ENCODE measurements at regions not wholly inside any gene's neighbourhood (a gene's known extent, or its start where the extent isn't known, plus 50 kb on each side); places are given as distances from the start of the nearest gene placed in this dataset.

GRCh38 chr7:33764752-33765451, 140.4 kb upstream of the BMPER start:
- no peak for ATAC-seq
- Mint-ChIP-seq H3K4me1 (peaks cover under 1 to 1% of the 10 kb centered on the region in 2 donors), H3K9me3 (no peaks in the 10 kb centered on the region), H3K27me3 (ENCODE audit: low read depth in 2 of 2) (no peaks in the 10 kb centered on the region), H3K4me3 (no peak overlapping the region), H3K27ac (no peak overlapping the region), H3K36me3 (no peaks in the 10 kb centered on the region)
- 98% methylated on average over 5 of the region's 7 CpGs for WGBS (ENCODE audit: insufficient coverage)
- no peak overlapping the region for H3K4me3 ChIP-seq (ENCODE audit: low read length)
- H3K27me3 ChIP-seq (ENCODE audit: control insufficient read depth, insufficient read depth, low read length), result no peaks in the 10 kb centered on the region
- intact Hi-C loops (cut with micrococcal nuclease), result loop anchor here (10.0 kb wide), 1 partner anchor 130 kb away; no protein-coding TSS in a partner anchor
- H3K4me1 ChIP-seq (ENCODE audit: control insufficient read depth, insufficient read depth, low read length), result no peaks in the 10 kb centered on the region
- H3K27ac ChIP-seq (ENCODE audit: low read length), result no peak overlapping the region
- no peak for DNase-seq
- H3K36me3 ChIP-seq (ENCODE audit: control insufficient read depth, insufficient read depth, low read length), result no peaks in the 10 kb centered on the region
- no peaks in the 10 kb centered on the region for H3K9me3 ChIP-seq (ENCODE audit: control insufficient read depth, insufficient read depth, low read length)
- no peak for TF ChIP-seq CTCF (IDR thresholded peaks at IDR 0.05)

GRCh38 chr7:33766405-33766804, 138.9 kb upstream of the BMPER start:
- Histone ChIP-seq H3K4me1 (ENCODE audit: control insufficient read depth, insufficient read depth, low read length) (no peaks in the 10 kb centered on the region), H3K27ac (ENCODE audit: low read length) (no peak overlapping the region), H3K36me3 (ENCODE audit: control insufficient read depth, insufficient read depth, low read length) (no peaks in the 10 kb centered on the region), H3K4me3 (ENCODE audit: low read length) (no peak overlapping the region), H3K9me3 (ENCODE audit: control insufficient read depth, insufficient read depth, low read length) (no peaks in the 10 kb centered on the region), H3K27me3 (ENCODE audit: control insufficient read depth, insufficient read depth, low read length) (no peaks in the 10 kb centered on the region)
- Mint-ChIP-seq H3K27ac (no peak overlapping the region), H3K4me1 (no peaks in the 10 kb centered on the region), H3K4me3 (no peak overlapping the region), H3K9me3 (no peaks in the 10 kb centered on the region), H3K36me3 (no peaks in the 10 kb centered on the region), H3K27me3 (ENCODE audit: low read depth in 2 of 2) (no peaks in the 10 kb centered on the region)
- intact Hi-C loops (cut with micrococcal nuclease), result loop anchor here (10.0 kb wide), 1 partner anchor 128 kb away; no protein-coding TSS in a partner anchor
- WGBS (ENCODE audit: insufficient coverage), result no CpG with 5 or more reads among the region's 1 CpG
- DNase-seq (no peak), ATAC-seq (no peak)
- TF ChIP-seq CTCF (IDR thresholded peaks at IDR 0.05), result no peak

GRCh38 chr7:33769930-33770329, 135.4 kb upstream of the BMPER start:
- no peak overlapping the region for H3K27ac Mint-ChIP-seq
- no peak for TF ChIP-seq CTCF (IDR thresholded peaks at IDR 0.05)
- intact Hi-C loops (cut with micrococcal nuclease), result loop anchor here (10.0 kb wide), 1 partner anchor 125 kb away; no protein-coding TSS in a partner anchor
- Histone ChIP-seq H3K9me3 (ENCODE audit: control insufficient read depth, insufficient read depth, low read length) (no peaks in the 10 kb centered on the region), H3K4me1 (ENCODE audit: control insufficient read depth, insufficient read depth, low read length) (no peaks in the 10 kb centered on the region), H3K27me3 (ENCODE audit: control insufficient read depth, insufficient read depth, low read length) (no peaks in the 10 kb centered on the region), H3K4me3 (ENCODE audit: low read length) (no peak overlapping the region), H3K27ac (ENCODE audit: low read length) (no peak overlapping the region), H3K36me3 (ENCODE audit: control insufficient read depth, insufficient read depth, low read length) (no peaks in the 10 kb centered on the region)
- H3K4me3 Mint-ChIP-seq, result no peak overlapping the region
- no peaks in the 10 kb centered on the region for H3K27me3 Mint-ChIP-seq (ENCODE audit: low read depth in 2 of 2)
- DNase-seq, result no peak
- no peak for ATAC-seq
- 100% methylated on average over 1 of the region's 1 CpG for WGBS (ENCODE audit: insufficient coverage)
- no peaks in the 10 kb centered on the region for H3K4me1 Mint-ChIP-seq
- H3K9me3 Mint-ChIP-seq, result no peaks in the 10 kb centered on the region
- no peaks in the 10 kb centered on the region for H3K36me3 Mint-ChIP-seq

- no peaks in the 10 kb centered on the region for H3K36me3 Mint-ChIP-seq
- Histone ChIP-seq H3K36me3 (ENCODE audit: control insufficient read depth, insufficient read depth, low read length) (no peaks in the 10 kb centered on the region), H3K4me3 (ENCODE audit: low read length) (no peak overlapping the region), H3K27ac (ENCODE audit: low read length) (no peak overlapping the region), H3K27me3 (ENCODE audit: control insufficient read depth, insufficient read depth, low read length) (no peaks in the 10 kb centered on the region), H3K4me1 (ENCODE audit: control insufficient read depth, insufficient read depth, low read length) (no peaks in the 10 kb centered on the region), H3K9me3 (ENCODE audit: control insufficient read depth, insufficient read depth, low read length) (no peaks in the 10 kb centered on the region)
- no peak overlapping the region for H3K27ac Mint-ChIP-seq
- DNase-seq (no peak), ATAC-seq (no peak)
- H3K27me3 Mint-ChIP-seq (ENCODE audit: low read depth in 2 of 2), result no peaks in the 10 kb centered on the region
- TF ChIP-seq CTCF (IDR thresholded peaks at IDR 0.05), result no peak
- H3K9me3 Mint-ChIP-seq, result no peaks in the 10 kb centered on the region
- intact Hi-C loops (cut with micrococcal nuclease), result no loop called here
- 98% methylated on average over 4 of the region's 4 CpGs for WGBS (ENCODE audit: insufficient coverage)
- H3K4me1 Mint-ChIP-seq, result no peaks in the 10 kb centered on the region
- no peak overlapping the region for H3K4me3 Mint-ChIP-seq
Measured at GRCh38 chr7:33770576-33770975, 134.8 kb upstream of the BMPER start.

Data from natural killer cell (primary cell).